ENCODE measurements at regions not wholly inside any gene's neighbourhood (a gene's known extent, or its start where the extent isn't known, plus 50 kb on each side); places are given as distances from the start of the nearest gene placed in this dataset.

- no peak overlapping the region for H3K4me3 ChIP-seq
- intact Hi-C loops (cut with DNase I) = no loop called here
- TF ChIP-seq, protein P1, sequence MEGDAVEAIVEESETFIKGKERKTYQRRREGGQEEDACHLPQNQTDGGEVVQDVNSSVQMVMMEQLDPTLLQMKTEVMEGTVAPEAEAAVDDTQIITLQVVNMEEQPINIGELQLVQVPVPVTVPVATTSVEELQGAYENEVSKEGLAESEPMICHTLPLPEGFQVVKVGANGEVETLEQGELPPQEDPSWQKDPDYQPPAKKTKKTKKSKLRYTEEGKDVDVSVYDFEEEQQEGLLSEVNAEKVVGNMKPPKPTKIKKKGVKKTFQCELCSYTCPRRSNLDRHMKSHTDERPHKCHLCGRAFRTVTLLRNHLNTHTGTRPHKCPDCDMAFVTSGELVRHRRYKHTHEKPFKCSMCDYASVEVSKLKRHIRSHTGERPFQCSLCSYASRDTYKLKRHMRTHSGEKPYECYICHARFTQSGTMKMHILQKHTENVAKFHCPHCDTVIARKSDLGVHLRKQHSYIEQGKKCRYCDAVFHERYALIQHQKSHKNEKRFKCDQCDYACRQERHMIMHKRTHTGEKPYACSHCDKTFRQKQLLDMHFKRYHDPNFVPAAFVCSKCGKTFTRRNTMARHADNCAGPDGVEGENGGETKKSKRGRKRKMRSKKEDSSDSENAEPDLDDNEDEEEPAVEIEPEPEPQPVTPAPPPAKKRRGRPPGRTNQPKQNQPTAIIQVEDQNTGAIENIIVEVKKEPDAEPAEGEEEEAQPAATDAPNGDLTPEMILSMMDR (IDR thresholded peaks at IDR 0.05) = no peak
- TF ChIP-seq EP300 (IDR thresholded peaks at IDR 0.05) (no peak), POLR2A (IDR thresholded peaks at IDR 0.05) (no peak)
- 82 to 92% (median 84%) methylated on average over 3 of the region's 3 CpGs for WGBS, 3 donors
- no peaks in the 10 kb centered on the region for H3K9me3 ChIP-seq
- no peak overlapping the region for H3K27ac ChIP-seq
- DNase-seq = no peak
- no peaks in the 10 kb centered on the region for H3K36me3 ChIP-seq
- no peaks in the 10 kb centered on the region for H3K27me3 ChIP-seq
- H3K4me1 ChIP-seq (ENCODE audit: insufficient read depth) = no peaks in the 10 kb centered on the region
Observed at GRCh38 chr10:4579844-4580243, 246.2 kb upstream of the AKR1E2 start.

GRCh38 chr10:4576206-4576605 is 249.8 kb upstream of the AKR1E2 start:
- H3K36me3 ChIP-seq = no peaks in the 10 kb centered on the region
- intact Hi-C loops (cut with DNase I) = no loop called here
- no peaks in the 10 kb centered on the region for H3K9me3 ChIP-seq
- no peaks in the 10 kb centered on the region for H3K27me3 ChIP-seq
- TF ChIP-seq EP300 (IDR thresholded peaks at IDR 0.05) (no peak), POLR2A (IDR thresholded peaks at IDR 0.05) (no peak)
- TF ChIP-seq, protein P1 (IDR thresholded peaks at IDR 0.05) = no peak
- WGBS, 3 donors = 75 to 76% (median 75%) methylated on average over 3 of the region's 3 CpGs
- H3K4me3 ChIP-seq = no peak overlapping the region
- H3K4me1 ChIP-seq (ENCODE audit: insufficient read depth) = no peaks in the 10 kb centered on the region
- no peak overlapping the region for H3K27ac ChIP-seq
- DNase-seq = no peak

- DNase-seq = no peak
- intact Hi-C loops (cut with DNase I) = no loop called here
- Histone ChIP-seq H3K9me3 (no peaks in the 10 kb centered on the region), H3K4me1 (ENCODE audit: insufficient read depth) (no peaks in the 10 kb centered on the region), H3K27me3 (no peaks in the 10 kb centered on the region), H3K4me3 (no peak overlapping the region), H3K36me3 (no peaks in the 10 kb centered on the region), H3K27ac (no peak overlapping the region)
- TF ChIP-seq, protein P1 (IDR thresholded peaks at IDR 0.05) = no peak
- TF ChIP-seq POLR2A (IDR thresholded peaks at IDR 0.05) = no peak
- TF ChIP-seq EP300 (IDR thresholded peaks at IDR 0.05) = no peak
- 77 to 85% (median 77%) methylated on average over 3 of the region's 3 CpGs for WGBS, 3 donors
Observed at GRCh38 chr10:4569151-4569550, 256.9 kb upstream of the AKR1E2 start.

- Histone ChIP-seq H3K9me3 (no peaks in the 10 kb centered on the region), H3K27me3 (no peaks in the 10 kb centered on the region), H3K4me1 (ENCODE audit: insufficient read depth) (no peaks in the 10 kb centered on the region), H3K36me3 (no peaks in the 10 kb centered on the region), H3K27ac (no peak overlapping the region), H3K4me3 (no peak overlapping the region)
- TF ChIP-seq EP300 (IDR thresholded peaks at IDR 0.05) = no peak
- TF ChIP-seq, protein P1 (IDR thresholded peaks at IDR 0.05) = no peak
- no peak for TF ChIP-seq POLR2A (IDR thresholded peaks at IDR 0.05)
- intact Hi-C loops (cut with DNase I) = no loop called here
- no peak for DNase-seq
- 78 to 89% (median 81%) methylated on average over 4 of the region's 4 CpGs for WGBS, 3 donors
Observed at GRCh38 chr10:4568731-4569130, 257.3 kb upstream of the AKR1E2 start.

GRCh38 chr10:4568086-4568485 is 257.9 kb upstream of the AKR1E2 start:
- H3K9me3 ChIP-seq = no peaks in the 10 kb centered on the region
- no peaks in the 10 kb centered on the region for H3K27me3 ChIP-seq
- 91 to 100% (median 95%) methylated on average over 1 of the region's 1 CpG for WGBS, 3 donors
- intact Hi-C loops (cut with DNase I) = no loop called here
- DNase-seq = no peak
- H3K36me3 ChIP-seq = no peaks in the 10 kb centered on the region
- H3K4me3 ChIP-seq = no peak overlapping the region
- TF ChIP-seq POLR2A (IDR thresholded peaks at IDR 0.05) (no peak), EP300 (IDR thresholded peaks at IDR 0.05) (no peak)
- TF ChIP-seq, protein P1 (IDR thresholded peaks at IDR 0.05) = no peak
- no peak overlapping the region for H3K27ac ChIP-seq
- no peaks in the 10 kb centered on the region for H3K4me1 ChIP-seq (ENCODE audit: insufficient read depth)
